ENCODE measurements at regions not wholly inside any gene's neighbourhood (a gene's known extent, or its start where the extent isn't known, plus 50 kb on each side); places are given as distances from the start of the nearest gene placed in this dataset.

DNA sequence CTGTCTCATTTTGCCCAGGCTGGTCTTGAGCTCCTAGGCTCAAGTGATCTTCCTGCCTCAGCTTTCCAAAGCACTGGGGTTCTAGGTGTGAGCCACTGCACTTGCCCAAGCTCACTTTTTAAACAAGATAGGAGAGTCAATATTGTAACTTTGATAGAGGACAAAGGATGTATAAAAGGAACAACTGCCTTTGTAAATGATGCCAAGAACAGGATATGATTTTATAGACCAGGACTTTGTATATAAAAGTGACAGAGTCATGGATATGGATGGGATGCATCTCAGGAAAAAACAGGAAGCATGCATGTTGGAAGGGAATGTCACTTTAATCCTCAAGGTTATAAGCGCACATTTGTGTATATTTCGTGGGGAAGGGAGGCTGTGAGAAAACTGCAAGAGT, 338.4 kb downstream of the PRL start:
- Histone ChIP-seq H3K4me1 (ENCODE audit: control insufficient read depth, insufficient read depth, low read depth, low read length) (peaks cover 8% of the 10 kb centered on the region), H3K4me2 (ENCODE audit: low read length, poor library complexity, severe bottlenecking) (no peak overlapping the region), H3K27ac (ENCODE audit: low read length, poor library complexity, severe bottlenecking) (no peak overlapping the region), H3K9me3 (ENCODE audit: control insufficient read depth, low read length) (no peaks in the 10 kb centered on the region), H3K36me3 (ENCODE audit: control insufficient read depth in 1 of 2, insufficient read depth in 2 of 2, low read depth in 1 of 2, low read length in 2 of 2) (no peaks in the 10 kb centered on the region), H2BK12ac (ENCODE audit: low read length in 2 of 2) (no peak overlapping the region), H3K4me3 (ENCODE audit: insufficient read depth in 1 of 2, low read depth in 1 of 2, low read length in 2 of 2) (no peak overlapping the region), H3K79me1 (replicated peaks; ENCODE audit: low read length, poor library complexity, severe bottlenecking) (no peaks in the 10 kb centered on the region), H2AK5ac (ENCODE audit: low read length, severe bottlenecking) (no peak overlapping the region), H2BK120ac (ENCODE audit: low read depth, low read length) (no peak overlapping the region), H3K14ac (ENCODE audit: low read length in 2 of 2) (no peak overlapping the region), H3K9ac (ENCODE audit: low read length) (no peak overlapping the region), H3K18ac (ENCODE audit: low read depth in 1 of 2, low read length in 2 of 2) (no peak overlapping the region), H3K27me3 (ENCODE audit: control insufficient read depth in 1 of 2, insufficient read depth in 1 of 2, low read length in 2 of 2) (no peaks in the 10 kb centered on the region), H2BK15ac (ENCODE audit: low read depth, poor library complexity, severe bottlenecking) (no peak overlapping the region), H3K23ac (ENCODE audit: low read length in 2 of 2) (no peak overlapping the region), H4K8ac (ENCODE audit: low read length) (no peak overlapping the region), H2BK5ac (ENCODE audit: low read depth, low read length, poor library complexity, severe bottlenecking) (no peak overlapping the region), H2AFZ (ENCODE audit: low read depth, low read length) (no peak overlapping the region), H3K4ac (ENCODE audit: low read depth in 1 of 2, low read length in 2 of 2) (no peak overlapping the region), H4K91ac (ENCODE audit: low read length) (no peak overlapping the region)
- DNase-seq = no peak
- WGBS = 91% methylated on average over 2 of the region's 2 CpGs

DNA sequence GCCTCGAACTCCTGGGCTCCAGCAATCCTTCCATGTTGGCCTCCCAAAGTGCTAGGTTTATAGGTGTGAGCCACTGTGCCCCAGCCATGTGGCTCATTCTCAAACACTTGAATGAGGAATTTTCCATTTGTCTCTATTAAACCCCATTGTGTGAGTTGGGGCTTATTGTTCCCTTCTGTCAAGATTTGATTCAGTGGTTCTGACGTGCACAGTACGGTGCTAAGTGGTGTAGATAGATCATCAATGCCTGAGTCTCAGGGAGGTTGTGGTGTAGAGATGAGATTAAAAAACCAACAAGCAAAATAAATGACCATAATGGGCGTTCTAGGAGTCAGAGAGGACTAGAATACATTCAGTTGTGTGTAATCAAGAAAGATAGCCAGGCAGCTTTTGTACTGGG, 335.6 kb downstream of the PRL start:
- Histone ChIP-seq H3K36me3 (ENCODE audit: control insufficient read depth in 1 of 2, insufficient read depth in 2 of 2, low read depth in 1 of 2, low read length in 2 of 2) (no peaks in the 10 kb centered on the region), H2AFZ (ENCODE audit: low read depth, low read length) (no peak overlapping the region), H3K4me3 (ENCODE audit: insufficient read depth in 1 of 2, low read depth in 1 of 2, low read length in 2 of 2) (no peak overlapping the region), H3K14ac (ENCODE audit: low read length in 2 of 2) (no peak overlapping the region), H3K27me3 (ENCODE audit: control insufficient read depth in 1 of 2, insufficient read depth in 1 of 2, low read length in 2 of 2) (no peaks in the 10 kb centered on the region), H2BK15ac (ENCODE audit: low read depth, poor library complexity, severe bottlenecking) (no peak overlapping the region), H3K79me1 (replicated peaks; ENCODE audit: low read length, poor library complexity, severe bottlenecking) (no peaks in the 10 kb centered on the region), H3K9ac (ENCODE audit: low read length) (no peak overlapping the region), H4K91ac (ENCODE audit: low read length) (no peak overlapping the region), H3K4me1 (ENCODE audit: control insufficient read depth, insufficient read depth, low read depth, low read length) (no peaks in the 10 kb centered on the region), H2AK5ac (ENCODE audit: low read length, severe bottlenecking) (no peak overlapping the region), H4K8ac (ENCODE audit: low read length) (no peak overlapping the region), H2BK5ac (ENCODE audit: low read depth, low read length, poor library complexity, severe bottlenecking) (no peak overlapping the region), H3K9me3 (ENCODE audit: control insufficient read depth, low read length) (no peaks in the 10 kb centered on the region), H3K4ac (ENCODE audit: low read depth in 1 of 2, low read length in 2 of 2) (no peak overlapping the region), H3K27ac (ENCODE audit: low read length, poor library complexity, severe bottlenecking) (no peak overlapping the region), H2BK120ac (ENCODE audit: low read depth, low read length) (no peak overlapping the region), H3K18ac (ENCODE audit: low read depth in 1 of 2, low read length in 2 of 2) (no peak overlapping the region), H3K23ac (ENCODE audit: low read length in 2 of 2) (no peak overlapping the region), H2BK12ac (ENCODE audit: low read length in 2 of 2) (no peak overlapping the region), H3K4me2 (ENCODE audit: low read length, poor library complexity, severe bottlenecking) (no peak overlapping the region)
- no peak for DNase-seq
- WGBS = 91% methylated on average over 4 of the region's 4 CpGs

DNA sequence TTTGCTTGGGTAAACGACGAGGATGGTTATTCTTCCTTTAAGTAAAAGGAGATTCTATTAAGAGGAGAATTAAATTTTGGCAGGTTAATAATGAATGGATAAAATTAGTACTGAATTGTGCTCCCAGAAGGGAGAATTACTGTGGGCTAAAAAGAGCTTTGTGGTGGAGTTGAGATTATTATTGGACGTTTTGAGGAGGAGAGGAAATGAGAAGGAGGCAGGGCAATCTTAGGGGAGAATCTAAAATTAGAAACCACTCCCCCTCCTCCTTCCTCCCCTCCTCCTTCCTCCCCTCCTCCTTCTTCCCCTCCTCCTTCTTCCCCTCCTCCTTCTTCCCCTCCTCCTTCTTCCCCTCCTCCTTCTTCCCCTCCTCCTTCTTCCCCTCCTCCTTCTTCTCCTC, 331.8 kb downstream of the PRL start:
- Histone ChIP-seq H2BK5ac (ENCODE audit: low read depth, low read length, poor library complexity, severe bottlenecking) (no peak overlapping the region), H2AFZ (ENCODE audit: low read depth, low read length) (no peak overlapping the region), H3K9ac (ENCODE audit: low read length) (no peak overlapping the region), H3K79me1 (replicated peaks; ENCODE audit: low read length, poor library complexity, severe bottlenecking) (no peaks in the 10 kb centered on the region), H3K14ac (ENCODE audit: low read length in 2 of 2) (no peak overlapping the region), H2AK5ac (ENCODE audit: low read length, severe bottlenecking) (no peak overlapping the region), H4K91ac (ENCODE audit: low read length) (no peak overlapping the region), H3K9me3 (ENCODE audit: control insufficient read depth, low read length) (no peaks in the 10 kb centered on the region), H3K4me3 (ENCODE audit: insufficient read depth in 1 of 2, low read depth in 1 of 2, low read length in 2 of 2) (no peak overlapping the region), H2BK12ac (ENCODE audit: low read length in 2 of 2) (no peak overlapping the region), H3K4me2 (ENCODE audit: low read length, poor library complexity, severe bottlenecking) (no peak overlapping the region), H3K36me3 (ENCODE audit: control insufficient read depth in 1 of 2, insufficient read depth in 2 of 2, low read depth in 1 of 2, low read length in 2 of 2) (no peaks in the 10 kb centered on the region), H2BK120ac (ENCODE audit: low read depth, low read length) (no peak overlapping the region), H3K18ac (ENCODE audit: low read depth in 1 of 2, low read length in 2 of 2) (no peak overlapping the region), H4K8ac (ENCODE audit: low read length) (no peak overlapping the region), H2BK15ac (ENCODE audit: low read depth, poor library complexity, severe bottlenecking) (no peak overlapping the region), H3K4ac (ENCODE audit: low read depth in 1 of 2, low read length in 2 of 2) (no peak overlapping the region), H3K23ac (ENCODE audit: low read length in 2 of 2) (no peak overlapping the region), H3K27me3 (ENCODE audit: control insufficient read depth in 1 of 2, insufficient read depth in 1 of 2, low read length in 2 of 2) (no peaks in the 10 kb centered on the region), H3K4me1 (ENCODE audit: control insufficient read depth, insufficient read depth, low read depth, low read length) (no peaks in the 10 kb centered on the region), H3K27ac (ENCODE audit: low read length, poor library complexity, severe bottlenecking) (no peak overlapping the region)
- no peak for DNase-seq
- 82% methylated on average over 2 of the region's 3 CpGs for WGBS

DNA sequence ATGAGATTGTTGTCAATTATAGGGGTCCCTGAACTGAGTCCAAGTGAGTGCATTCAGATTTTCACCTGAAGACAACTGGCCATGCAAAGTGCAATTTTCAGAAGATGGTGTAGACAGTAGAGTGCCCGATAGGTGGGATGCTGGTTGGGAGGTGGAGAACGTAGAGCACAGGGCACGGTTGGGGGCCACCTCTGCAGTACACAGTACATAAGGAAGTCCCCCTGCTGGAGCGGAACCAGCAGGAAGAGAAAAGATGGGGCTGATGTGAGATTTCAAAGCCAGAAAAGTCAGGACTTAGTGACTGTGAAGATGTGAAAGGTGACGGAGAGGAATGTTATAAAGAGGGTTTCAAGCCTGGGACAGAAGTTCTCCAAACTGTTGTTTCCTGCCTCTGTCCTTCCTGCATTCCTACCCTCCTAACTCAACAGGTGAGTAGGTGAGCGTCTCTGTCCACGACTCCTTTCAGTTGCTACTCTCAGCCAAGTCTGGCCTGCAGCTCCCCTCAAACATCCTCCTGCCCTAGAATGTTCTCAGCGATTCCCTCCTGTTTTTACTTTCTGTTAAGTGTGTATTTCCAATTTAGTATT, 330.8 kb downstream of the PRL start:
- H3K9me3 ChIP-seq (ENCODE audit: control insufficient read depth, low read length) = no peaks in the 10 kb centered on the region
- no peak overlapping the region for H3K14ac ChIP-seq (ENCODE audit: low read length in 2 of 2)
- 94% methylated on average over 7 of the region's 8 CpGs for WGBS

More for the DNA sequence above, 330.8 kb downstream of the PRL start:
- Histone ChIP-seq H3K4me1 (ENCODE audit: control insufficient read depth, insufficient read depth, low read depth, low read length) (no peaks in the 10 kb centered on the region), H2BK12ac (ENCODE audit: low read length in 2 of 2) (no peak overlapping the region), H4K91ac (ENCODE audit: low read length) (no peak overlapping the region), H3K27ac (ENCODE audit: low read length, poor library complexity, severe bottlenecking) (no peak overlapping the region), H3K36me3 (ENCODE audit: control insufficient read depth in 1 of 2, insufficient read depth in 2 of 2, low read depth in 1 of 2, low read length in 2 of 2) (no peaks in the 10 kb centered on the region), H3K4me2 (ENCODE audit: low read length, poor library complexity, severe bottlenecking) (no peak overlapping the region), H2BK120ac (ENCODE audit: low read depth, low read length) (no peak overlapping the region), H3K18ac (ENCODE audit: low read depth in 1 of 2, low read length in 2 of 2) (no peak overlapping the region), H2AK5ac (ENCODE audit: low read length, severe bottlenecking) (no peak overlapping the region), H4K8ac (ENCODE audit: low read length) (no peak overlapping the region), H2BK15ac (ENCODE audit: low read depth, poor library complexity, severe bottlenecking) (no peak overlapping the region), H3K9ac (ENCODE audit: low read length) (no peak overlapping the region), H3K4me3 (ENCODE audit: insufficient read depth in 1 of 2, low read depth in 1 of 2, low read length in 2 of 2) (no peak overlapping the region), H3K27me3 (ENCODE audit: control insufficient read depth in 1 of 2, insufficient read depth in 1 of 2, low read length in 2 of 2) (no peaks in the 10 kb centered on the region), H2BK5ac (ENCODE audit: low read depth, low read length, poor library complexity, severe bottlenecking) (no peak overlapping the region), H3K79me1 (replicated peaks; ENCODE audit: low read length, poor library complexity, severe bottlenecking) (no peaks in the 10 kb centered on the region), H2AFZ (ENCODE audit: low read depth, low read length) (no peak overlapping the region), H3K4ac (ENCODE audit: low read depth in 1 of 2, low read length in 2 of 2) (no peak overlapping the region), H3K23ac (ENCODE audit: low read length in 2 of 2) (no peak overlapping the region)
- DNase-seq = no peak

All from mesenchymal stem cell (in vitro differentiated cells and primary cell).